NCI-H146 (cell line): ENCODE measurements at regions not wholly inside any gene's neighbourhood (a gene's known extent, or its start where the extent isn't known, plus 50 kb on each side); places are given as distances from the start of the nearest gene placed in this dataset.

Experiments
- DNase-seq: peaks from one replicate; lab custom pipeline; 2025; lab: John Stamatoyannopoulos, UW

DNA sequence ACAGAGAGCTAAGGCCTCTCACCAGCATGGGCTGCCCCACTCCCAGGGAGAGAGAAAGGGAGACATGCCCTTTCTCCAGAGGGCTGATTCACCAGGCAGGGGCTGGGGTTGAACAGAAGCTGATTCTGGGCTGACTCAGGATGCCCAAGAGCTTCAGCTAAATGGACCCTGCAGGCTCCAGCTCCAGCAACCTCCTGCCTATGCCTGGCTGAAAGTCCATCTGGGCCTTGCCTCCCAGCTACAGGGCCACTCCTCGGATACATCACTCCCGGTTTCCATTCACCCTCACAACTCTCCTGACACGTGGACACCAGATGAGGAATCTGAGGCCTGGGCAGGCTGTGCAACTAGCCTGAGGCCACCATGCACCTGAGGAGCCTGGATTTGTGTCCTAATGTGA, 215.5 kb downstream of the BUD13 start:
- DNase-seq, result no peak

DNA sequence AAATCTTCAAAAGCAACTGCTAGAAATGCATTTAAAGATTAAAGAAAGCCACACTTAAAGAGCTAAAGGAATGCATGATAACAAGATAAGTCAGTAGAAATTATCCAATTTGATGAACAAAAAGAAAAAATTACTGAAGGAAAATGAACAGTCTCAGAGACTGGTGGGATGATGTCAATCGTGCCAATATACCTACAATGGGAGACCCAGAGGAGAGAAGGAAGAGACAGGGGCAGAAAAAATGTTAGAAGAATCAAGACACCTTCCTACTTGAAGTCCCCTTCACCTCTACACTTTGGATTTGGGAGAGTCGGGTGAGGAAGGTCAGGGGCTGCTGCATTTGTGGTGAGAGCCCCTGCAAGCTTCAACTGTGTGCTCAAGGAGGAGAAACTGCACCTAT, 216.3 kb downstream of the BUD13 start:
- no peak for DNase-seq

DNA sequence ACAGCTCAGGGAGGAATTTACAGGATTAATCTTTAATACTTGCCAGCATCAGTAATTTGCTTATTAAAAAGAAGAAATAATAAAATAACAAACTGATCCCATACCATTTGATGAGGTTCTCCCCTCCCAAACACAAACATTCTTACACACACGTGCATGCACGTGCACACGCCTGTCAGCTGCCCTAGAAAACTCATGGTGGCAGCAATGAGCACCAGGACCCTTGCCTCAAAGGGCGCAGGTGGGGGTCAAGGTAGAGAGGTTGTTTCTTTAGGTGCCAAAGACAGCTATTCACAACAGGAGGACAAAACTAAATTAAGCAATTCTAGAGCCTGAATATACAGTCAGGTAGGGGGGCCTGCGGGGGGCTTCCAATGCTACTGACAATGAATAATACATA, 219.3 kb downstream of the BUD13 start:
- DNase-seq, result no peak

DNA sequence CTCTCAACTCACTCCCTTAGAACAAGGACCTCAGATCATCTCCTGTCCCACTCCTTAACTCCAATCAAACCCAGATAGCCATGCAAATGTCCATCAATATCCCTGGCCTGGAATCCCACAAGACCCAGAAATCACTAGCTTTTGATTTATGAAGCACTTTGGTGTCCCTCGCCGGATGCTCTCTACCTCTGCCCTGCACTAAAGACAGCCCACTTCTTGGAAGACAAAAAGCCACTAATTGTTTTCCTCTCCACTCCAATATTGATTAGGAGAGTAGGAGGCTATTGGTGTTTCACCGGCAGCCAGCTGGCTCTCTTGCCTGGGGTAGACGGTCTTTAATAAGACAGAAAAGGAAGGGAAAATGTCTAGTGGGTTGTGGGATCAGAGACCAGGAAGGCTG, 221.2 kb downstream of the BUD13 start:
- no peak for DNase-seq

DNA sequence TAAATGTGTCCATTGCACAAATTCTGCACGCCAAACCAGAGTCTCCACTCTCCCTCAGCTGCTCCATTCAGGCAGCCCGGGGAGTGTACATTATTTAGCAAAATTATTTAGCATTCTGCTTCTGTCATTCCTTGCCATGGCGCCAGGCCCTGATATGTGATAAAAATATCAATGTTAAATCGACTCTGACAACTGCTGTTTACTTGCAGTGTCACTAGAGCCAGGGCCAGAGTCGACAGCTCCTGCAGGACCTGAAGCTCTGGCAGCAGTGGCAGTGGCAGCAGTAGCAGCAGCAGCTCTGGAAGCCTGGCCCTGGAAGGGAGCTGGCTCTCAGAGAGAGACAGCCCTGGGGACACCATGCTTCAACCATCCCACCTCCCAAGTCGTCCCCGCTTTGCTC, 224.5 kb downstream of the BUD13 start:
- DNase-seq, result no peak

DNA sequence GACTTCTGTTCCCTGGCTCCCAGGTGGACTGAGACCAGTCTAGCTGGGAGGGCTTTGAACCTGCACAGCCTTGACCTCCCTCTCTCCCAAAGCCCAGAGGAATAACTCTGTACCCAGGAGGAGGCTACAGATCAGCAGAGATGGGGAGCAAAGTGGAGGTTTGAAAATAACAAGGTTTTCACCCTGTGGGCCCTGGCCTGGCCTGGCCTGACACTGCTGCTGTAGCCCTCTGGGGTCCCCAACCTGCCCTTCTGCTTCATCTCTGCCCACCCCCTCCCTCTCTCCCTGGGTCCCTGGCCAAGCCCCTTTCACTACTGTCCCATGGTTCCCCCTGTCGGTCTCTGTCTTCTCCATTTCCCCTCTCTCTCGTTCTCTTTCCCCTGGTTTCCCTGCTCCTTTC, 225.2 kb downstream of the BUD13 start:
- DNase-seq, result no peak

DNA sequence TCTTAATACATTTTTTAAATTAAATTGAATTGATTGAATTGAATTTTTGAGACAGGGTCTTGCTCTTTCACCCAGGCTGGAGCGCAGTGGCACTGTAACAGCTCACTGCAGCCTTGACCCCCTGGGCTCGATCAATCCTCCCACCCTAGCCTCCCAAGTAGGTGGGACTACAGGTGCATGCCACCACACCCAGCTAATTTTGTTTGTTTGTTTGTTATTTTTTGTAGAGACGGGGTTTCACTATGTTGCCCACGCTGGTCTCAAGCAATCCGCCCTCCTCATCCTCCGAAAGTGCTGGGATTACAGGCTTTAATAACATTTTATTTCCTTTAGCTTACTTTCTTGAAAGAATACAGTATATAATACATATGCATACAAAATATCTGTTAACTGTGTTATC, 226.9 kb downstream of the BUD13 start:
- DNase-seq, result no peak

DNA sequence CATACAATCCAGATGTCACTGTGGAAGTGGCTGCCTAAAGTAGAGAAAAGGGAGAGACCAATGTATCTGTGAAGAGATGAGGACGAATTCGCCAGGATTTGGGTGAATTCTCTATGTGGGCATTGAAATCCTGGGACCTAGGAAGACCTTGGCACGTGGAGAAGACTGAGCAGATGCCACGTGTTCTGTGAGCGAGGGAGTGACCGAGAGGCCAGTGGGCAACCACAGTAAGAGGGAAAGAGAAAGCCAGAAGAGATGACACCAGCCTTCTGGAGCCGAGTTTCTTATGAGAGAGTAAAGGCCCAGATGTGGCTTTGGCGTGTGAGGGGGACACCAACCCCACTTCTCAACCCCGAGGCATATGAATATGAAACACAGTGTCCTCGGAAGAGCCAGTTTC, 228.1 kb downstream of the BUD13 start:
- no peak for DNase-seq

DNA sequence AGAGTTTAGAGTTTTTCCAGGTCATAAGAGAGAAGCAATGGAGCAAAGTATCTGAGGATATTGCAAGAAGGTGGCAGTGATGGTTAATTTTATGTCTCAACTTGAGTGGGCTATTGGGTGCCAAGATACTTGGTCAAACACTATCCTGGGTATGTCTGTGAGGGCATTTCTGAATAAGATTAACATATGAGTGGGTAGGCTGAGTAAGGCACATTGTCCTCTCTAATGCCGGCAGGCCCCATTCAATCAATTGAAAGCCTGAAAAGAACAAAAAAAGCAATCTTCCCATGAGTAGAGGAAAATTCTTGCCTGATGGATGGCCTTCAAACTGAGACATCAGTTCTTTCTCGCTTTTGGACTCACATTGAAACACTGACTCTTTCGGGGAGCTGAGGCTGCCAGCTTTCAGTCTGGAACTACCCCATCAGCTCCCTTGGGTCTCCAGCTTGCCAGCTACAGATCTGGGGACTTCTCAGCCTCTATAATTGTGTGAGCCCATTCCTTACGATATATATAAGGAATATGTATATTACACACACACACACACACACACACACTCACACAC, 228.8 kb downstream of the BUD13 start:
- DNase-seq, result no peak

DNA sequence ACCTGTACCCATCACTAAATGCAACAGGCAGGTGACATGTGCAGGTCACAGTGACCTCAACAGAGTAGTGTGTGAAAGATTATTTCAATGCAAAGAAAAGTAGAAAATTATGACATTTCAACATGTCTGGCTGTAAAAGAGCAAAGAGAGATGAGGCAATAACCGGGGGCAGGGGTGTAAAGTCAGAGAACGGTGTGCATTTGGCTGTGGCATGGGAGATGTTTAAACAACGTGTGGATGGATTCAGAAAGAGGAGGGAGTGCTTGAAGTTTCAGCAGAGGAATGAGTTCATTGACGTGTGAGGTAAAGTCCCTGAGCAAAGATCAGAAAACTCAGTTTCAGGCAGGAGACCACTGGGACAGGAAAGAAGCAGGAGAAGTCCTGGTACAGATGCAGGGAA, 229.7 kb downstream of the BUD13 start:
- no peak for DNase-seq

DNA sequence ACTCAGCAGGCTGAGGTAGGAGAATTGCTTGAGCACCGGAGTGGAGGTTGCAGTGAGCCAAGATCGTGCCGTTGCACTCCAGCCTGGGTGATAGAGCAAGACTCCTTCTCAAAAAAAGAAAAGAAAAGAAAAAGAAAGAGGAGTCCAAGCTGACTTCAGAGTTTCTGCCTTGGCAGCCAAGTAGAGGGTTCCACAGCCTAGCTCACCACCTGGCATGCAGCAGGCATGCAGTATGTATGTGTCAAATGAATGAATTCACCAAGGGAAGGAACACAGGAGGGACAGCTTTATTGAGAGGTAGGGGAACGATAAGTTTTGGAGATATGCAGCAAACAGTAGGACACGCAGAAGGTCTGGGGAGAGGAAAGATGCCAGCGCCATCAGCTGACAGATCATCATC, 230.4 kb downstream of the BUD13 start:
- no peak for DNase-seq

DNA sequence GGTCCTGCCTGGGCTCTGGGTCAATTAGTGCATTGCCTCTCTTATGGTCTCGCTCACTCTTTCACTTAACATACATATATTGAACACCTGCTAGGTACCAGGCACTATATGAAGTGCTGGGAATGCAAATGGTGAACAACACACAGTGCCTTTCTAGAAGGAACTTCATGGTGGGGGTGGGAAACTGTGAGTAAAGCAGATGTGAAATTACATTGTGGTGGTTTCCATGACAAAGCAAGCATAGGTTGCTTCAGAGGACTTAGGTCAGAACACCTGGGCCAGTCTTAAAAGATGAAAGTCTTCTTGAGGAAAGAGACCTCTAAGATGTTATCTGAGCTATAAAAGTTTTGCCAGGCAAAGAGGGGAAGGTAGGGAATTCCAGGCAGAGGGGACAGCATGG, 231.3 kb downstream of the BUD13 start:
- DNase-seq, result no peak

DNA sequence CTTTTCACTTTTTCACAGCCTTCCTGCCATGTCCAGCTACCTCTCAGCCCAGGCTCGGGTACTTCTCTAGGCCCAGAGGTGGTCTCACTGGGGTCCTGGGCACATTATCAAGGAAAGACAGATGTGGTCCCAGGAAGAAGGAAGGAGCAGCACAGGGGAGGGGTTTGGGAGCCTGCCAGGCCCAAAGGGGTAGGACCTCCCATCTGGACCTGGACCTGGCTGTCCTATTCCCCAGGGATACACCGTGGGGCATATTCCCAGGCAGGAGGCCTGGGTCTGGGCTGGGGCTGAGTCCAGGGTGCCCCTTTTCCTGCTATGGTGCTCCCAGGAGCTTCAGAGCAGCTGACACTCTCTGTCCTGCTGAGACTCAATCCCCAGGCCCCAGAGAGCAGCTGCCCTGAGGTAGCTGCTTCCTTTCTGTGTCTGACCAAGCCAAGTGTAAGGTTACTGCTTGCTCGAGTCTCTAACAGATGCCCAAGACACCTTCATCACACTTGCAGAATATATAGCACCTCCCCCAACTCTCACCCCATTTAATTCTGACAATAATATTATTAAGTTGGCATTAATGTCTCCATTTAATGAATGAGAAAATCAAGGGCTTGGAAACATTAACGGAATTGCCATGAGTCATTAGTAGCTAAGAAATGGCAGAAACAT, 232.0 kb downstream of the BUD13 start:
- DNase-seq, result no peak

DNA sequence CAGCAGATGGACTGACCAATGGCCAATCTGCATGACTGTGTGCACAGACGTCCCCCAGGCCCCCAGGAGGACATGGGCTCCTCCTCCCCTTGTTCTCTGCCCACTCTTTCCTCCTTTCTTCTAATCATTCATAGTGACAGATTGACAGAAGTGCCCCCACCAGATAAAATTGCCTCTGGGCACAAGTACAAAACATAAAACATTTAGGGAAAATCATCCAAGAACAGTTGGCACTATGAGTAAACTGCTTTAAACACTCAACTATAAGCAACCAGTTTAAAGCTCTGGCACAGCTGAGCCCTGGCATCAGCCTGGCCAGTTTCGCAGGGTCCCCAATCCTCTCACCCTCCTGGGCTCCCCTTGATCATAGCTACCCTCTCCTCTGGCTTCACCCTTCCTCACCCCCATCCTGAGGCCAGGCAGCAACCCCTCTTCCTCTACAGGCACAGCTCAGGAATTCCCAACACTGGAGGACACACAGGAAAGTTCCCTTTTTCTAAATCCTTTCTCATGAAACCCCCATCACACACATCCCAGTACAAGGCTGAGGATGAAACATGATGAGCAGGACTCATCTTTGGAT, 232.9 kb downstream of the BUD13 start:
- DNase-seq, result no peak

DNA sequence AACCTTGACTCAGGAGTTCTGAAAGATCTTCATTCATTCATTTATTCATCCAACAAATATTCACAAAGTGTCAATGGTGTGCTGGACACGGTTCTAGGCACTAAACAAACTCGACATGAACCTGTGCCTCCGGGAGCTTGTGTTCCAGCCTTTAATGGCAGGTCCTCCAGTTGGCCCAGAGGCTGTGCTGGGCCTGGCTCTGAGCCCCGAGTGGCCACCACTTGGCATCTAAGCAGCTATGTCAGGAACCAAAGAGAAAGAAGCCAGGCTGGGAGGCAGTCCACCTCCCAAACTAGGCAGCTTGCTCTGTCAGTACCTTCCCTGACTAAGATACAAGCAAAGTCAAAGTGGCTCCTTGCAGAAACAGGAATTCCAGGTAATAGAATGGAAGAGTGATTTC, 233.6 kb downstream of the BUD13 start:
- no peak for DNase-seq

DNA sequence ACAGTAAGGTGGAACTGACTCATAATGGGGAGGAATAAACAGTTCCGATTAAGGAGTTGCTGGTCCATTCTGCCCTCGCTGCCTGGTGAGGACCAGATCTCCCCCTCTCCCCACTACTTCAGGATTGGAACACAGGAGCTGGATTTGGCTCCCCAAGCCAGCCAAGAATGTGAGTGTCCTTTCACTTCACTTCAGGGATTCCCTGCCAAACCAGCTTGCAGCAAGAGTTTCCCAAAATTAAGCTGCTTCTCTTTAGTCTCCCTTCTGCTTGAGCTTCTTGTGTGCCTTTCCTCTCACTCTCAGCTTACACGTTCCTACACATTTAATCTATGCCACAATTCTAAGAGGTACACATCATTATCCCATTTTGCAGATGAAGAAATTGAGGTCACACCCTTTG, 234.1 kb downstream of the BUD13 start:
- no peak for DNase-seq

DNA sequence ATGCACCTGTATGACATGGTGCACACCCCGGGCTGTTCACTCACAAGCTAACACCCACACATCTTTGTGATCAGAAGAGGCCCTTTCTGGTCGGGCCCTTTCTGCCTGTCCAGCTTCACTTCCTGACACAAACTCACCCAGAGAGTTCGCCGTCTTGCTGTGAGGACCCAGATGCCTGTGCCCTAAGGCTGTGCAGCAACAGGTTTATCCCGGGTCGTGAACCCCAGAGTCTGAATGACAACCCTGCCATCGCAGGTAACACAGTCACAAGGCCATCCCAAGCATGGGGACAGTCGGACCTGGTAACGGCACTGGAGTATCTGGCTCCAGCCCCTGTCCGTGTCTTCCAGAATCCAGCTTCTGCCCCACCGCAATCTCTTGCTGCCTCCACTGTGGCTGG, 235.1 kb downstream of the BUD13 start:
- DNase-seq, result no peak

DNA sequence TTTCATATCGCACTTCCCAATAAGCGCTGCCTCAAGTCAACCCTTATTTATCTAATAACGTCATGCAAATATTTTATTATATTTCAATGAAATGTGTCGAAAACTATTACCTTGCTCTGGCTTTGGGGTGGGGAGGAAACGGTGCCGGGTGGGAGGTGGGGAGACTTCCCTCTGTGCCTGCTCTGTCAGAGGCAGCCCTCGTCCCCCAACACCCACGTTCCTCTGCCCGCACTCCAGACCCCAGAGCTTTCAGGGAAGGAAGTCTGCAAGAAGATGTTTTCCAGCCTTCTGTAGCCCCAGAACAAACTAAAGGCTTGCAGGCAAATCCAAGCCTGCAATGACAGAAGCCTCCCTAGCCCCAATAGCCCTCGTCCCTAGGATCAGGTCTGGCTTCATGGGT, 235.7 kb downstream of the BUD13 start:
- DNase-seq, result no peak

DNA sequence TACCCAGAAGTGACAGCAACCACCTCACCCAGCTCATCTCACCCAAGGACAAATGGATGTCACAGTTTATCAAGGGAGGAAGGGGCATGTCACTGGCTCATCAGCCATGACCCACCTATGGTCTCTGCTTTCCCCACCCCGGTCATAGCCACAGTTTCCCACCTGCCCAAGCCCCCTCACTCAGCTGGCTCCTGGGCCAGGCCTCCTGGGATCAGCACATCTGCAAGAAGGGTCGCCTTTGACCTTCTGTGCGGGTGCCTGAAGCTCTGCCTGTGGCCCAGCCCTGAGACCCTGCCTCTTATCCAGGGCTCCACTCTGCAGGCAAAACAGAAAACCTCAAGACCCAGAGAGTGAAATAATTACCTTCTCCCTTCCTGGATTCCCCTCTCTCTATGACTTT, 236.4 kb downstream of the BUD13 start:
- DNase-seq, result no peak

DNA sequence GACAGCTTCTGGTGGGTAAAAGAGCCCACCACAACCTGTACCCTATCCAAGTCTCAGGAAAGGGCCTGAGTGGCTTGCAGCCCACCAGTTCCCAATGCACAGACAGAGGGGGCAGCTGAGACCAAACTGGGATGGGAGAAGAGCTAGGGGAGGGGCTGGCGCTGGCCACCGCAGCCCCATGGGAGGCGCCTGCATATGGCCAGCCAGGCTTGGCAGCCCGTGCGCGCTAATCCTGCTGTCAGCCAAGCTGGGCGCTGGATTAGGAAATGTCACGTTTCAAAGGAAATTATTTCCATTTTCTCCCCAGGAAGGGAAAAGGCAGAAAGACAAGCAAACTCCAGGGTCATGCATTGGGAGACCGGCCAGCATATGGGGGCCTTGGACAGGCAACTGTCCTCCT, 236.8 kb downstream of the BUD13 start:
- DNase-seq, result no peak

DNA sequence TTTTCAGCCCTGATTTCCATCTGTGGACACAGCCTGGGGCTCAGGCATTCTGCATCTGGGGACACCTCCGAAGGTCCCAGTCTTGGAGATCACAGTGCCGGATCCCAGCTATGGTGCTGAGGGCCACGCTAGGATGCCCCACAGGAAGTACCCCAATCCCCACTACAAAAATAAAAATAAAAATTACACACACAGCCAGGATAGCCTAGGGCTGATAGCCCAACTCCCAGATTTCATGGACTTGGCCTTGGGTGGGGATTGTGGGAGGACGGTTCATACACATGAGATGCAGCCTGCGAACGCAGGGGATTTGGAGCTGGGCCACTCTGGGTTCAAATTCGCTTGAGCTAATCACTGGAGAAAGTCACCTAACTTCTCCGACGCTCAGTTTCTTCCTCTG, 237.7 kb downstream of the BUD13 start:
- no peak for DNase-seq

DNA sequence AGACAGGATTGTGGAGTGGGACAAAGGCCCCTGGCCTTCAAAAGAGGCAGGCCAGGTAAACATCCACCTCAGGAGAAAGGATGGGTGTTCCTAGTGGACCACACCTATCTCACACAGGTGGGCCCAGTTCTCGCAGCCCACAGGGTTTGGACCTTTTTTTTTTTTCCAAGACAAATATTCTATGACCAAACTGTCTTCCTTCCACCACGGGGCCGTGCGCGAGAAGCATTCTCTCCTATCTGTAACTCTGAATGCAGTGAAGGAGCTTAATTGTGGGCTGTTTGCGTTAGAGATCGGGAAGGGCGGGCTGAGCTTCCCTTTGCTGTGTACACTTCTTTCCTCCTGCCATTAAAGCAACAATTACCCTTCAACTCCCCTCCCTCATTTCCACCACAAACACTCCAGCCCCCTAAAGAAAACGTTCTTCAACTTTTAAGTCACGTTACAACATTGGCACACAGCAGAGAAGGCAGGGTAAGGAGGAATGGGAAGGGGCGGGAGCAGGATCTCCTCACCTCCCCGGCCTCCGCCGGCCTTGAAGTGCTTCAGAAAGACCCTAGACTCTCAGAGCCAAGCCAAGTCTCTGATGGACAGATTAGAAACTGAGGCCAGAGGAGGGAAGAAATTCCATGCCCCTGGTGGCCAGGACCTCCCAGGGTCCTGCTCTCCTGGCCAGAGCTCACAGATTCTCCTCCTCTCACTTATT, 238.4 kb downstream of the BUD13 start:
- no peak for DNase-seq

DNA sequence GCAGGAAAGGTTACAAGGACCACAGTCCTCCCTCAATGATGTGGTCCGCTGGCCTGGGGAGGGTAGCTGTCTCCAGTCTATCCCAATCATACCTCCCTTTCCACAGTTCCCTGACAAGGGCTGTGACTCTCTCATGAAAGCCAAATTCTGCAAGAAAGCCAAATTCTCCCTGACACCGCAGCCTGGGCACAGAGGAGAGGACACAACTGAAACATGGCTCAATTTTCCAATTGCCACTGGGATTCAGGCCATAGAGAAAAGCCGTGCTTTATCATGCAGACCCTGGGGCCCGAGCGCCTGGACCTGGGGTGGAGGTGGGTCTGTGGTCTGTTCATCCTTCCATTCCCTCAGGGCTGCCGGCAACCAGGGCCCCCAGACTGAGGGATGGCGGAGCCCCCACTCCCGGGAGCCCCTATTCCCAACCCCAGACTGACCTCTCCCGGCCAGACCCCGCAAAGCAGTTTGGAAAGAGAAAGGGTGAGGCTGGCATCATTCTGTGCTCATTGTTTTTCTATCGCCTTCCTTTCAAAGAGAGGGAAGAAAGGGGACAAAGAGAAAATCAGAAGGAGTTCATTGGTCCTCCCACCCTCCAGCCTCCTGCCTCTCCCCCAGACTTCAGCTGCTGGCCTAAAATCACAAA, 239.5 kb downstream of the BUD13 start:
- DNase-seq, result no peak
